ENCODE measurements at regions not wholly inside any gene's neighbourhood (a gene's known extent, or its start where the extent isn't known, plus 50 kb on each side); places are given as distances from the start of the nearest gene placed in this dataset.

DNA sequence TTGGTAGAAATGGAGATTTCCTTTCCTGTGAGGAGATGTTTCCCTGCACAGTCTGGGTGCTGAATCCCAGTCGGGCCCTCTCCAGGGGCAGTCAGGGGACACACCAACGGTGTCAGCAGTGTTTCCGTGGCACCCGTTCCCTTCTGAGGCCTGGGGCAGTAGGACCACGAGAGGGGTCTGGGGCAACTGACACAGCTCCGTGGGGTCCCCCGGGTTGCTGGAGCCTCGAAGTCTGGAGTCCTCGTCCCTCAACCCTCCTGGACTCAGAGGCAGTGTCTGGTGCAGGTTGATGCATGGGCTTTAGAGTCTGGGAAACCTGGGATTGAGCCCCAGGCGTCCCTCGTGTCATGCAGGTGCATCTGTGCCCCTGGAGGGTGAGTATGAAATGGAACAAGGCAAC, 327.3 kb downstream of the ADGRD1 start:
- TF ChIP-seq, protein P1, sequence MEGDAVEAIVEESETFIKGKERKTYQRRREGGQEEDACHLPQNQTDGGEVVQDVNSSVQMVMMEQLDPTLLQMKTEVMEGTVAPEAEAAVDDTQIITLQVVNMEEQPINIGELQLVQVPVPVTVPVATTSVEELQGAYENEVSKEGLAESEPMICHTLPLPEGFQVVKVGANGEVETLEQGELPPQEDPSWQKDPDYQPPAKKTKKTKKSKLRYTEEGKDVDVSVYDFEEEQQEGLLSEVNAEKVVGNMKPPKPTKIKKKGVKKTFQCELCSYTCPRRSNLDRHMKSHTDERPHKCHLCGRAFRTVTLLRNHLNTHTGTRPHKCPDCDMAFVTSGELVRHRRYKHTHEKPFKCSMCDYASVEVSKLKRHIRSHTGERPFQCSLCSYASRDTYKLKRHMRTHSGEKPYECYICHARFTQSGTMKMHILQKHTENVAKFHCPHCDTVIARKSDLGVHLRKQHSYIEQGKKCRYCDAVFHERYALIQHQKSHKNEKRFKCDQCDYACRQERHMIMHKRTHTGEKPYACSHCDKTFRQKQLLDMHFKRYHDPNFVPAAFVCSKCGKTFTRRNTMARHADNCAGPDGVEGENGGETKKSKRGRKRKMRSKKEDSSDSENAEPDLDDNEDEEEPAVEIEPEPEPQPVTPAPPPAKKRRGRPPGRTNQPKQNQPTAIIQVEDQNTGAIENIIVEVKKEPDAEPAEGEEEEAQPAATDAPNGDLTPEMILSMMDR (IDR thresholded peaks at IDR 0.05) = no peak
- TF ChIP-seq POLR2A (IDR thresholded peaks at IDR 0.05) = no peak
